WTC11 (cell line): ENCODE measurements at regions not wholly inside any gene's neighbourhood (a gene's known extent, or its start where the extent isn't known, plus 50 kb on each side); places are given as distances from the start of the nearest gene placed in this dataset.

Source experiments
- CREB1 ChIP-seq: sonication (generic); formaldehyde crosslinking; IDR thresholded peaks from 2 replicates; pipeline ENCODE4 v1.8.0; 2023; ENCODE audit warnings: mild to moderate bottlenecking, missing genetic modification reagents
- NR3C1 ChIP-seq: sonication (generic); formaldehyde crosslinking; conservative IDR thresholded peaks from 2 replicates; pipeline ENCODE4 v1.8.1; 2023; ENCODE audit warnings: low read depth, mild to moderate bottlenecking, missing genetic modification reagents
- SMAD4 ChIP-seq: sonication (generic); formaldehyde crosslinking; IDR thresholded peaks from 2 replicates; pipeline ENCODE4 v1.8.0; 2022; ENCODE audit warnings: mild to moderate bottlenecking, missing genetic modification reagents
- TF ChIP-seq, protein P1 (sequence below): fragments of 200-600 bp; IDR thresholded peaks from 2 replicates; pipeline ENCODE4 v1.8.0; 2022; ENCODE audit warnings: antibody characterized with exemption
- TF ChIP-seq, protein P2 (sequence below): sonication (generic); formaldehyde crosslinking; conservative IDR thresholded peaks from 2 replicates; pipeline ENCODE4 v1.8.1; 2022; ENCODE audit warnings: mild to moderate bottlenecking, missing genetic modification reagents
- TF ChIP-seq, protein P3 (sequence below): sonication (generic); formaldehyde crosslinking; conservative IDR thresholded peaks from 2 replicates; pipeline ENCODE4 v1.8.1; 2023; ENCODE audit warnings: mild to moderate bottlenecking, low read depth, missing genetic modification reagents, moderate library complexity
- TF ChIP-seq, protein P4 (sequence below): sonication (generic); formaldehyde crosslinking; IDR thresholded peaks from 2 replicates; pipeline ENCODE4 v1.8.0; 2022; ENCODE audit warnings: missing genetic modification reagents
- TF ChIP-seq, protein P5 (sequence below): sonication (generic); formaldehyde crosslinking; IDR thresholded peaks from 2 replicates; pipeline ENCODE4 v1.8.0; 2022; ENCODE audit warnings: mild to moderate bottlenecking, missing genetic modification reagents

DNA sequence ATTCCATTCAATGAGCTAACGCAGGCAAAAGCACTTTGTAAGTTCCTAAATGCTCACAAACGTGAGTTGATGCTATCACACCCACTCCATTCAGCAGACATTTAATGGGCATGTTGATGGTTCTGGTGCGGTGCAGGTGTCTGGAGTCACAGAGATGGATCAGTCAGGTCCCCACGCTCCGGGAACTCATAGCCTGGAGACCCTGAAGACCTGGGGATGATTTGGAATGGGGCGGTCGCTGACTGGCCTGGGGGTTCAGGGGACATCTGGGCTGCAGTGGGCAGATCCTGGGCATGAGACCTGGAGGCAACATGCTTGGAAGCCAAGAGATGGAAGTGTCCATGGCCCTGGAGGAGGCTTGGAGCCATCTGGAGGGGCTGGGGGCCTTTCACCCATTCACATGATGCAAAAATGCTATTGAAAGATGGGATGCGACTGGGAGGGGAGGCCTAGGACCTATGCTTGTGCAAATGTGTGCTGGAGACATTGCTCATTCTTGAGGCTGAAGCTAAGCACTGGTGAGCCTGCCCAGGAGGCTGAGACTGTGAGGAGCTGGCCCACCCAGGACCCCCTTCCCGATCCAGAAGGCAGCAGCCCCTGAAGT is 522.6 kb downstream of the GLRX3 start:
- no peak for TF ChIP-seq SMAD4 (CRISPR knock-in tag)
- TF ChIP-seq NR3C1 (CRISPR knock-in tag): no peak
- TF ChIP-seq, protein P1, sequence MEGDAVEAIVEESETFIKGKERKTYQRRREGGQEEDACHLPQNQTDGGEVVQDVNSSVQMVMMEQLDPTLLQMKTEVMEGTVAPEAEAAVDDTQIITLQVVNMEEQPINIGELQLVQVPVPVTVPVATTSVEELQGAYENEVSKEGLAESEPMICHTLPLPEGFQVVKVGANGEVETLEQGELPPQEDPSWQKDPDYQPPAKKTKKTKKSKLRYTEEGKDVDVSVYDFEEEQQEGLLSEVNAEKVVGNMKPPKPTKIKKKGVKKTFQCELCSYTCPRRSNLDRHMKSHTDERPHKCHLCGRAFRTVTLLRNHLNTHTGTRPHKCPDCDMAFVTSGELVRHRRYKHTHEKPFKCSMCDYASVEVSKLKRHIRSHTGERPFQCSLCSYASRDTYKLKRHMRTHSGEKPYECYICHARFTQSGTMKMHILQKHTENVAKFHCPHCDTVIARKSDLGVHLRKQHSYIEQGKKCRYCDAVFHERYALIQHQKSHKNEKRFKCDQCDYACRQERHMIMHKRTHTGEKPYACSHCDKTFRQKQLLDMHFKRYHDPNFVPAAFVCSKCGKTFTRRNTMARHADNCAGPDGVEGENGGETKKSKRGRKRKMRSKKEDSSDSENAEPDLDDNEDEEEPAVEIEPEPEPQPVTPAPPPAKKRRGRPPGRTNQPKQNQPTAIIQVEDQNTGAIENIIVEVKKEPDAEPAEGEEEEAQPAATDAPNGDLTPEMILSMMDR: no peak
- TF ChIP-seq, protein P2, sequence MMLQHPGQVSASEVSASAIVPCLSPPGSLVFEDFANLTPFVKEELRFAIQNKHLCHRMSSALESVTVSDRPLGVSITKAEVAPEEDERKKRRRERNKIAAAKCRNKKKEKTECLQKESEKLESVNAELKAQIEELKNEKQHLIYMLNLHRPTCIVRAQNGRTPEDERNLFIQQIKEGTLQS (CRISPR knock-in tag): no peak
- TF ChIP-seq, protein P3, sequence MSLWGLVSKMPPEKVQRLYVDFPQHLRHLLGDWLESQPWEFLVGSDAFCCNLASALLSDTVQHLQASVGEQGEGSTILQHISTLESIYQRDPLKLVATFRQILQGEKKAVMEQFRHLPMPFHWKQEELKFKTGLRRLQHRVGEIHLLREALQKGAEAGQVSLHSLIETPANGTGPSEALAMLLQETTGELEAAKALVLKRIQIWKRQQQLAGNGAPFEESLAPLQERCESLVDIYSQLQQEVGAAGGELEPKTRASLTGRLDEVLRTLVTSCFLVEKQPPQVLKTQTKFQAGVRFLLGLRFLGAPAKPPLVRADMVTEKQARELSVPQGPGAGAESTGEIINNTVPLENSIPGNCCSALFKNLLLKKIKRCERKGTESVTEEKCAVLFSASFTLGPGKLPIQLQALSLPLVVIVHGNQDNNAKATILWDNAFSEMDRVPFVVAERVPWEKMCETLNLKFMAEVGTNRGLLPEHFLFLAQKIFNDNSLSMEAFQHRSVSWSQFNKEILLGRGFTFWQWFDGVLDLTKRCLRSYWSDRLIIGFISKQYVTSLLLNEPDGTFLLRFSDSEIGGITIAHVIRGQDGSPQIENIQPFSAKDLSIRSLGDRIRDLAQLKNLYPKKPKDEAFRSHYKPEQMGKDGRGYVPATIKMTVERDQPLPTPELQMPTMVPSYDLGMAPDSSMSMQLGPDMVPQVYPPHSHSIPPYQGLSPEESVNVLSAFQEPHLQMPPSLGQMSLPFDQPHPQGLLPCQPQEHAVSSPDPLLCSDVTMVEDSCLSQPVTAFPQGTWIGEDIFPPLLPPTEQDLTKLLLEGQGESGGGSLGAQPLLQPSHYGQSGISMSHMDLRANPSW: no peak
- TF ChIP-seq, protein P4, sequence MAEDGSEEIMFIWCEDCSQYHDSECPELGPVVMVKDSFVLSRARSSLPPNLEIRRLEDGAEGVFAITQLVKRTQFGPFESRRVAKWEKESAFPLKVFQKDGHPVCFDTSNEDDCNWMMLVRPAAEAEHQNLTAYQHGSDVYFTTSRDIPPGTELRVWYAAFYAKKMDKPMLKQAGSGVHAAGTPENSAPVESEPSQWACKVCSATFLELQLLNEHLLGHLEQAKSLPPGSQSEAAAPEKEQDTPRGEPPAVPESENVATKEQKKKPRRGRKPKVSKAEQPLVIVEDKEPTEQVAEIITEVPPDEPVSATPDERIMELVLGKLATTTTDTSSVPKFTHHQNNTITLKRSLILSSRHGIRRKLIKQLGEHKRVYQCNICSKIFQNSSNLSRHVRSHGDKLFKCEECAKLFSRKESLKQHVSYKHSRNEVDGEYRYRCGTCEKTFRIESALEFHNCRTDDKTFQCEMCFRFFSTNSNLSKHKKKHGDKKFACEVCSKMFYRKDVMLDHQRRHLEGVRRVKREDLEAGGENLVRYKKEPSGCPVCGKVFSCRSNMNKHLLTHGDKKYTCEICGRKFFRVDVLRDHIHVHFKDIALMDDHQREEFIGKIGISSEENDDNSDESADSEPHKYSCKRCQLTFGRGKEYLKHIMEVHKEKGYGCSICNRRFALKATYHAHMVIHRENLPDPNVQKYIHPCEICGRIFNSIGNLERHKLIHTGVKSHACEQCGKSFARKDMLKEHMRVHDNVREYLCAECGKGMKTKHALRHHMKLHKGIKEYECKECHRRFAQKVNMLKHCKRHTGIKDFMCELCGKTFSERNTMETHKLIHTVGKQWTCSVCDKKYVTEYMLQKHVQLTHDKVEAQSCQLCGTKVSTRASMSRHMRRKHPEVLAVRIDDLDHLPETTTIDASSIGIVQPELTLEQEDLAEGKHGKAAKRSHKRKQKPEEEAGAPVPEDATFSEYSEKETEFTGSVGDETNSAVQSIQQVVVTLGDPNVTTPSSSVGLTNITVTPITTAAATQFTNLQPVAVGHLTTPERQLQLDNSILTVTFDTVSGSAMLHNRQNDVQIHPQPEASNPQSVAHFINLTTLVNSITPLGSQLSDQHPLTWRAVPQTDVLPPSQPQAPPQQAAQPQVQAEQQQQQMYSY: no peak
- no peak for TF ChIP-seq CREB1
- TF ChIP-seq, protein P5, sequence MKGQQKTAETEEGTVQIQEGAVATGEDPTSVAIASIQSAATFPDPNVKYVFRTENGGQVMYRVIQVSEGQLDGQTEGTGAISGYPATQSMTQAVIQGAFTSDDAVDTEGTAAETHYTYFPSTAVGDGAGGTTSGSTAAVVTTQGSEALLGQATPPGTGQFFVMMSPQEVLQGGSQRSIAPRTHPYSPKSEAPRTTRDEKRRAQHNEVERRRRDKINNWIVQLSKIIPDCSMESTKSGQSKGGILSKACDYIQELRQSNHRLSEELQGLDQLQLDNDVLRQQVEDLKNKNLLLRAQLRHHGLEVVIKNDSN: no peak
